GM12878 (cell line): ENCODE measurements at regions not wholly inside any gene's neighbourhood (a gene's known extent, or its start where the extent isn't known, plus 50 kb on each side); places are given as distances from the start of the nearest gene placed in this dataset.

Source experiments
- ATAC-seq: fragments of 200-7000 bp; cut with Tn5 transposase; 3 replicates; pipeline ENCODE4 v1.9.1; 2020; ENCODE audit warnings: mild to moderate bottlenecking, moderate library complexity
- BruUV-seq: library from RNA; stranded (reverse); fragments of 400-500 nt; replicated peaks from 2 replicates; lab custom pipeline; 2021; lab: Mats Ljungman, UMichigan
- CTCF ChIA-PET: fragments of 300-600 bp; sonication (Branson Sonifier 250); formaldehyde crosslinking; extraction: SDS; loops from one replicate; lab custom pipeline; 2021; ENCODE audit warnings: inconsistent platforms; lab: Yijun Ruan, JAX
- POLR2A ChIA-PET: fragments of 350-600 bp; formaldehyde crosslinking; extraction: SDS; loops from one replicate; lab custom pipeline; 2021; ENCODE audit warnings: inconsistent platforms; lab: Charles Lee
- RAD21 ChIA-PET: fragments of 300-600 bp; sonication (Branson Sonifier 250); formaldehyde crosslinking; loops from one replicate; lab custom pipeline; 2023; ENCODE audit warnings: antibody characterized with exemption; ENCODE audit not compliant: unreplicated experiment; lab: Charles Lee
- SMC1A ChIA-PET: fragments of 300-600 bp; sonication (Branson Sonifier 250); formaldehyde crosslinking; loops from one replicate; lab custom pipeline; 2023; ENCODE audit not compliant: unreplicated experiment, uncharacterized antibody; lab: Charles Lee
- DNase-seq: peaks from one replicate; pipeline ENCODE4 v3.0.0-alpha.2; 2011; ENCODE audit warnings: low read depth, low spot score
- FAIRE-seq: peaks from 3 replicates; lab custom pipeline; 2011; peaks lifted over from hg19 to GRCh38; lab: Jason Lieb, UNC
- H2AFZ ChIP-seq: 2 replicates; pipeline ENCODE4 v1.6.0; 2011; ENCODE audit warnings: low read depth, low read length, control low read depth; ENCODE audit not compliant: control insufficient read depth
- H3K27ac ChIP-seq: 2 replicates; pipeline ENCODE4 v1.5.1; 2011; ENCODE audit warnings: control low read depth; ENCODE audit not compliant: control insufficient read depth, insufficient read depth
- H3K27me3 ChIP-seq, 2 experiments: replicated peaks in 1 of 2; 2 replicates each; pipeline versions ENCODE4 v1.6.0 to v1.6.1; 2011; ENCODE audit warnings: low read length in 1 of 2; ENCODE audit not compliant: control insufficient read depth in 2 of 2, insufficient read depth in 2 of 2
- H3K36me3 ChIP-seq, 2 experiments: 2 replicates each; pipeline ENCODE4 v1.5.1; 2011; ENCODE audit warnings: low read length in 1 of 2; ENCODE audit not compliant: control insufficient read depth in 2 of 2, insufficient read depth in 2 of 2
- H3K4me1 ChIP-seq: 2 replicates; pipeline ENCODE4 v1.6.1; 2011; ENCODE audit warnings: mild to moderate bottlenecking, low read length, moderate library complexity, mixed read lengths; ENCODE audit not compliant: control insufficient read depth, insufficient read depth
- H3K4me2 ChIP-seq: 2 replicates; pipeline ENCODE4 v1.6.0; 2011; ENCODE audit warnings: control low read depth; ENCODE audit not compliant: control insufficient read depth, insufficient read depth
- H3K4me3 ChIP-seq: fragments of 200-600 bp; sonication (generic); 2 replicates; pipeline ENCODE4 v1.5.1; 2016
- H3K79me2 ChIP-seq: 2 replicates; pipeline ENCODE4 v1.6.0; 2011; ENCODE audit warnings: low read length; ENCODE audit not compliant: control insufficient read depth, insufficient read depth
- H3K9ac ChIP-seq: 2 replicates; pipeline ENCODE4 v1.8.0; 2011; ENCODE audit warnings: low read length, control low read depth, mixed read lengths; ENCODE audit not compliant: control insufficient read depth, insufficient read depth
- H3K9me3 ChIP-seq: replicated peaks from 3 replicates; pipeline ENCODE4 v1.5.1; 2011; ENCODE audit warnings: mild to moderate bottlenecking, low read length; ENCODE audit not compliant: control insufficient read depth, insufficient read depth
- H4K20me1 ChIP-seq: 2 replicates; pipeline ENCODE4 v1.6.0; 2011; ENCODE audit not compliant: control insufficient read depth, insufficient read depth
- BCL11A ChIP-seq: IDR thresholded peaks from 2 replicates; pipeline ENCODE4 v1.6.1; 2011; ENCODE audit warnings: low read depth, low read length
- BRCA1 ChIP-seq: IDR thresholded peaks from 2 replicates; pipeline ENCODE4 v1.6.1; 2011; ENCODE audit warnings: low read depth, low read length, improper control_type of control experiment
- CREM ChIP-seq: IDR thresholded peaks from 2 replicates; pipeline ENCODE4 v1.6.1; 2014; ENCODE audit warnings: antibody characterized with exemption, low read depth
- MEF2A ChIP-seq: IDR thresholded peaks from 2 replicates; pipeline ENCODE4 v1.6.1; 2011; ENCODE audit warnings: low read depth, mild to moderate bottlenecking, low read length, moderate library complexity; ENCODE audit not compliant: insufficient read depth
- MYB ChIP-seq: fragments of 150-350 bp; IDR thresholded peaks from 2 replicates; pipeline ENCODE4 v1.6.1; 2014; ENCODE audit warnings: mild to moderate bottlenecking, low read depth, low read length, borderline replicate concordance
- RAD21 ChIP-seq: IDR thresholded peaks from 2 replicates; pipeline ENCODE4 v1.6.1; 2011; ENCODE audit warnings: mild to moderate bottlenecking, low read depth, low read length, moderate library complexity; ENCODE audit not compliant: insufficient read depth
- RB1 ChIP-seq: fragments of 450-650 bp; formaldehyde crosslinking; IDR thresholded peaks from 2 replicates; pipeline ENCODE4 v1.6.1; 2017; ENCODE audit warnings: mild to moderate bottlenecking, borderline replicate concordance
- WGBS: methylation state at CpG from one replicate; pipeline ENCODE4 v1.1.6; 2016; ENCODE audit warnings: low lambda C conversion rate; ENCODE audit not compliant: insufficient replicate concordance, insufficient coverage; ENCODE audit errors: missing lambda C conversion rate; 5-methylcytosine and 5-hydroxymethylcytosine counted together
- in situ Hi-C: fragments of 300-500 bp; cut with MboI; formaldehyde crosslinking; loops from 9 replicates; pipeline ENCODE4 v1.14.3; 2018; ENCODE audit warnings: mixed read lengths
- intact Hi-C: fragments of 100-400 bp; cut with micrococcal nuclease; formaldehyde crosslinking; loops from one replicate; pipeline ENCODE4 v1.14.2; 2022; ENCODE audit not compliant: unreplicated experiment
- TF ChIP-seq, protein P1 (sequence below): fragments of 450-650 bp; IDR thresholded peaks from 2 replicates; pipeline ENCODE4 v1.6.1; 2016; ENCODE audit warnings: mild to moderate bottlenecking
- TF ChIP-seq, protein P2 (sequence below): IDR thresholded peaks from 2 replicates; pipeline ENCODE4 v1.6.1; 2011; ENCODE audit warnings: borderline replicate concordance, low read depth, mild to moderate bottlenecking, moderate library complexity, mixed read lengths, low read length; ENCODE audit not compliant: insufficient read depth; ENCODE audit errors: extremely low read length
- TF ChIP-seq, protein P3 (sequence below): fragments of 450-650 bp; formaldehyde crosslinking; IDR thresholded peaks from 2 replicates; pipeline ENCODE4 v1.5.0; 2022; ENCODE audit warnings: mild to moderate bottlenecking, missing genetic modification characterization
- TF ChIP-seq, protein P4 (sequence below): IDR thresholded peaks from 2 replicates; pipeline ENCODE4 v1.6.1; 2011; ENCODE audit warnings: low read depth, low read length, improper control_type of control experiment, borderline replicate concordance
- TF ChIP-seq, protein P5 (sequence below): fragments of 450-650 bp; conservative IDR thresholded peaks from 2 replicates; pipeline ENCODE4 v1.6.1; 2017; ENCODE audit warnings: mild to moderate bottlenecking, moderate library complexity

GRCh38 chr13:50225193-50226155, 210.2 kb downstream of the KCNRG start:
- peaks cover 18% of the 10 kb centered on the region for H3K4me1 ChIP-seq
- no peaks in the 10 kb centered on the region for H3K79me2 ChIP-seq
- 74% methylated on average over 3 of the region's 3 CpGs for WGBS
- SMC1A ChIA-PET, result interaction anchor here (0.6 to 4.3 kb wide), 3 partner anchors 11 to 492 kb away, joined by 3 to 17 read pairs (median 11); no protein-coding TSS in a partner anchor
- no peaks in the 10 kb centered on the region for H4K20me1 ChIP-seq
- BruUV-seq, result no TSS peak
- H2AFZ ChIP-seq, result no peak overlapping the region
- 0 out of 4 replicates have a peak, but pooled peaks cover 1 to 3% of the 10 kb centered on the region in 2 experiments for H3K27me3 ChIP-seq
- DNase-seq (no peak), FAIRE-seq (no peak), ATAC-seq (no peak)
- H3K4me2 ChIP-seq, result no peak overlapping the region
- CTCF ChIA-PET, result interaction anchor here (0.8 to 1.6 kb wide), 4 partner anchors 11 to 575 kb away, joined by 3 to 6 read pairs (median 4); no protein-coding TSS in a partner anchor
- RAD21 ChIA-PET, result interaction anchor here (1.2 kb wide), 1 partner anchor 249 kb away, joined by 3 read pairs; no protein-coding TSS in a partner anchor
- H3K36me3 ChIP-seq, result no peaks in the 10 kb centered on the region
- intact Hi-C loops (loop anchor here (10.0 kb wide), 1 partner anchor 1991 kb away; the partner anchor contains the start of gene ITM2B), in situ Hi-C loops (loop anchor here (5.0 kb wide), 1 partner anchor 93 kb away; no protein-coding TSS in a partner anchor)
- H3K4me3 ChIP-seq, result no peak overlapping the region
- H3K9me3 ChIP-seq, result peaks cover 4% of the 10 kb centered on the region
- POLR2A ChIA-PET, result no interaction called here
- H3K27ac ChIP-seq, result no peak overlapping the region
- H3K9ac ChIP-seq, result no peak overlapping the region
- TF ChIP-seq, protein P1, sequence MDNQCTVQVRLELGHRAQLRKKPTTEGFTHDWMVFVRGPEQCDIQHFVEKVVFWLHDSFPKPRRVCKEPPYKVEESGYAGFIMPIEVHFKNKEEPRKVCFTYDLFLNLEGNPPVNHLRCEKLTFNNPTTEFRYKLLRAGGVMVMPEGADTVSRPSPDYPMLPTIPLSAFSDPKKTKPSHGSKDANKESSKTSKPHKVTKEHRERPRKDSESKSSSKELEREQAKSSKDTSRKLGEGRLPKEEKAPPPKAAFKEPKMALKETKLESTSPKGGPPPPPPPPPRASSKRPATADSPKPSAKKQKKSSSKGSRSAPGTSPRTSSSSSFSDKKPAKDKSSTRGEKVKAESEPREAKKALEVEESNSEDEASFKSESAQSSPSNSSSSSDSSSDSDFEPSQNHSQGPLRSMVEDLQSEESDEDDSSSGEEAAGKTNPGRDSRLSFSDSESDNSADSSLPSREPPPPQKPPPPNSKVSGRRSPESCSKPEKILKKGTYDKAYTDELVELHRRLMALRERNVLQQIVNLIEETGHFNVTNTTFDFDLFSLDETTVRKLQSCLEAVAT, result no peak
- no peak for TF ChIP-seq RAD21
- TF ChIP-seq, protein P2, sequence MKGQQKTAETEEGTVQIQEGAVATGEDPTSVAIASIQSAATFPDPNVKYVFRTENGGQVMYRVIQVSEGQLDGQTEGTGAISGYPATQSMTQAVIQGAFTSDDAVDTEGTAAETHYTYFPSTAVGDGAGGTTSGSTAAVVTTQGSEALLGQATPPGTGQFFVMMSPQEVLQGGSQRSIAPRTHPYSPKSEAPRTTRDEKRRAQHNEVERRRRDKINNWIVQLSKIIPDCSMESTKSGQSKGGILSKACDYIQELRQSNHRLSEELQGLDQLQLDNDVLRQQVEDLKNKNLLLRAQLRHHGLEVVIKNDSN, result no peak
- no peak for TF ChIP-seq RB1
- TF ChIP-seq CREM, result no peak
- no peak for TF ChIP-seq MEF2A
- TF ChIP-seq BCL11A, result no peak
- TF ChIP-seq, protein P3, sequence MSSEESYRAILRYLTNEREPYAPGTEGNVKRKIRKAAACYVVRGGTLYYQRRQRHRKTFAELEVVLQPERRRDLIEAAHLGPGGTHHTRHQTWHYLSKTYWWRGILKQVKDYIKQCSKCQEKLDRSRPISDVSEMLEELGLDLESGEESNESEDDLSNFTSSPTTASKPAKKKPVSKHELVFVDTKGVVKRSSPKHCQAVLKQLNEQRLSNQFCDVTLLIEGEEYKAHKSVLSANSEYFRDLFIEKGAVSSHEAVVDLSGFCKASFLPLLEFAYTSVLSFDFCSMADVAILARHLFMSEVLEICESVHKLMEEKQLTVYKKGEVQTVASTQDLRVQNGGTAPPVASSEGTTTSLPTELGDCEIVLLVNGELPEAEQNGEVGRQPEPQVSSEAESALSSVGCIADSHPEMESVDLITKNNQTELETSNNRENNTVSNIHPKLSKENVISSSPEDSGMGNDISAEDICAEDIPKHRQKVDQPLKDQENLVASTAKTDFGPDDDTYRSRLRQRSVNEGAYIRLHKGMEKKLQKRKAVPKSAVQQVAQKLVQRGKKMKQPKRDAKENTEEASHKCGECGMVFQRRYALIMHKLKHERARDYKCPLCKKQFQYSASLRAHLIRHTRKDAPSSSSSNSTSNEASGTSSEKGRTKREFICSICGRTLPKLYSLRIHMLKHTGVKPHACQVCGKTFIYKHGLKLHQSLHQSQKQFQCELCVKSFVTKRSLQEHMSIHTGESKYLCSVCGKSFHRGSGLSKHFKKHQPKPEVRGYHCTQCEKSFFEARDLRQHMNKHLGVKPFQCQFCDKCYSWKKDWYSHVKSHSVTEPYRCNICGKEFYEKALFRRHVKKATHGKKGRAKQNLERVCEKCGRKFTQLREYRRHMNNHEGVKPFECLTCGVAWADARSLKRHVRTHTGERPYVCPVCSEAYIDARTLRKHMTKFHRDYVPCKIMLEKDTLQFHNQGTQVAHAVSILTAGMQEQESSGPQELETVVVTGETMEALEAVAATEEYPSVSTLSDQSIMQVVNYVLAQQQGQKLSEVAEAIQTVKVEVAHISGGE (CRISPR knock-in tag), result no peak
- no peak for TF ChIP-seq MYB
- TF ChIP-seq, protein P4, sequence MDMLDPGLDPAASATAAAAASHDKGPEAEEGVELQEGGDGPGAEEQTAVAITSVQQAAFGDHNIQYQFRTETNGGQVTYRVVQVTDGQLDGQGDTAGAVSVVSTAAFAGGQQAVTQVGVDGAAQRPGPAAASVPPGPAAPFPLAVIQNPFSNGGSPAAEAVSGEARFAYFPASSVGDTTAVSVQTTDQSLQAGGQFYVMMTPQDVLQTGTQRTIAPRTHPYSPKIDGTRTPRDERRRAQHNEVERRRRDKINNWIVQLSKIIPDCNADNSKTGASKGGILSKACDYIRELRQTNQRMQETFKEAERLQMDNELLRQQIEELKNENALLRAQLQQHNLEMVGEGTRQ, result no peak
- TF ChIP-seq, protein P5, sequence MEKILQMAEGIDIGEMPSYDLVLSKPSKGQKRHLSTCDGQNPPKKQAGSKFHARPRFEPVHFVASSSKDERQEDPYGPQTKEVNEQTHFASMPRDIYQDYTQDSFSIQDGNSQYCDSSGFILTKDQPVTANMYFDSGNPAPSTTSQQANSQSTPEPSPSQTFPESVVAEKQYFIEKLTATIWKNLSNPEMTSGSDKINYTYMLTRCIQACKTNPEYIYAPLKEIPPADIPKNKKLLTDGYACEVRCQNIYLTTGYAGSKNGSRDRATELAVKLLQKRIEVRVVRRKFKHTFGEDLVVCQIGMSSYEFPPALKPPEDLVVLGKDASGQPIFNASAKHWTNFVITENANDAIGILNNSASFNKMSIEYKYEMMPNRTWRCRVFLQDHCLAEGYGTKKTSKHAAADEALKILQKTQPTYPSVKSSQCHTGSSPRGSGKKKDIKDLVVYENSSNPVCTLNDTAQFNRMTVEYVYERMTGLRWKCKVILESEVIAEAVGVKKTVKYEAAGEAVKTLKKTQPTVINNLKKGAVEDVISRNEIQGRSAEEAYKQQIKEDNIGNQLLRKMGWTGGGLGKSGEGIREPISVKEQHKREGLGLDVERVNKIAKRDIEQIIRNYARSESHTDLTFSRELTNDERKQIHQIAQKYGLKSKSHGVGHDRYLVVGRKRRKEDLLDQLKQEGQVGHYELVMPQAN, result no peak
- TF ChIP-seq BRCA1, result no peak
